ENCODE measurements at regions not wholly inside any gene's neighbourhood (a gene's known extent, or its start where the extent isn't known, plus 50 kb on each side); places are given as distances from the start of the nearest gene placed in this dataset.

DNA sequence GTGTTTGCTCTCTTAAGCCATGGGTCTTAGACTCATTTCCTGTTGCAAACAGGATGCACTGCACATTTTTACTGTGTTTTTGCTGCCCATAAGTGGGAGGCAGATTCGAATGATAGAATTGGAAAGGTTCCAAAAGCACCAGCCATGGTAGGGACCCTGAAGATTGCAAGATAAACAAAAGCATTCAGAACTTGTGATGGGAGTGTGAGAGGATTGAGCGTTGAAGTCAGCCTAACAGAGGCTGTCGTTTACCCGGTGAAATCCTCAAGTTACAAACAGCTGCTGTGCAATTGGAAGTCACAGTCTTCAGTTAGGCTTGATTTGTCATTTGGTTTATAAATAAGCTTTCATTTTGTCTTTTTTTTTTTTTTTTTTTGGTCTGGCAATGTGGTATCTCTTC, 192.7 kb upstream of the MKI67 start:
- no peak for DNase-seq

GRCh38 chr10:128322106-128322505, 195.9 kb upstream of the MKI67 start:
- no peak for DNase-seq

- DNase-seq, result no peak
These were observed 196.7 kb upstream of the MKI67 start for GRCh38 chr10:128322950-128323349.

GRCh38 chr10:128324058-128324827, 198.0 kb upstream of the MKI67 start:
- no peak for DNase-seq

DNA sequence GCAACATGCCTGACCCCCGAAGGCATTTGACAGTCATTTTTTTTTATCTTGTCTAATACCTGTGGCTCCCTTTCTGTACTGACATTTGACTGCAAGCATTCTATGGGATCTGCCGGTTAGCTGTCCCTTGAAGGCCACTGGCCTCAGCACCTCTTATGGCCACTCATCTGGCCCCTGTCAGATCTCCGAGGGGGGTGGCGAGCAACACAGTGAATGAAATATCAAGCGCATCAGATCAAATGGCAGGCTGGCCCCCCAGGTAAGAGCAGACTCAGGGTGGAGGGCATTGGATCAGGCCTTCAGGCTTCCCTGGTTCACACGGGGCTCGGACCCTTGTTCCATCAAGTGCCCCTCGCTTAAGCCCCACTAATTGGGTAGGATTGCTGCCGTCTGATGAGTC, 199.6 kb upstream of the MKI67 start:
- no peak for DNase-seq

GRCh38 chr10:128326251-128326650, 200.0 kb upstream of the MKI67 start:
- no peak for DNase-seq

DNA sequence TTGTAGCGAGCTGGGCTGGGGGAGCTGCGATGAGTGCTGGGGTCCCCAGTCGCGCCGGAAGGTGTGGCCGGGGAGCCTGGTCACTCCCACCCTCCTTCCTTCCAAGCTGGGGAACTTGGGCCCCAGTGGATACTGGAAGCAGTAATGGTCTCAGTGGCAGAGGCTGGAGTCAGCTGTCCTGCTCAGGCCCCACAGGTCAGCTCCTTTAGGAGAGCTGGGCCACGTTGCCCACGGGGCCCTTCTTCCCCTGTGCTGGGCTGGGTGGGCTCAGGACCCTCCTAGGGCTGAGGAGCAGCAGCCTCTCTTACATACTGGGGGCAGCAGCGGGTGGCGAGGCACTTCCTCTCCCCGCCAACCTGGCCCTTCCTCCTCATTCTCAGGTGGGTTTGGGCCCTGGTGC, 200.6 kb upstream of the MKI67 start:
- DNase-seq, result no peak

- no peak for DNase-seq
These were observed 210.2 kb upstream of the MKI67 start for GRCh38 chr10:128336401-128336800.

- no peak for DNase-seq
These were observed 211.7 kb upstream of the MKI67 start for GRCh38 chr10:128337860-128338378.

GRCh38 chr10:128338951-128339350, 212.7 kb upstream of the MKI67 start:
- DNase-seq, result no peak

GRCh38 chr10:128339753-128340152, 213.5 kb upstream of the MKI67 start:
- no peak for DNase-seq

DNA sequence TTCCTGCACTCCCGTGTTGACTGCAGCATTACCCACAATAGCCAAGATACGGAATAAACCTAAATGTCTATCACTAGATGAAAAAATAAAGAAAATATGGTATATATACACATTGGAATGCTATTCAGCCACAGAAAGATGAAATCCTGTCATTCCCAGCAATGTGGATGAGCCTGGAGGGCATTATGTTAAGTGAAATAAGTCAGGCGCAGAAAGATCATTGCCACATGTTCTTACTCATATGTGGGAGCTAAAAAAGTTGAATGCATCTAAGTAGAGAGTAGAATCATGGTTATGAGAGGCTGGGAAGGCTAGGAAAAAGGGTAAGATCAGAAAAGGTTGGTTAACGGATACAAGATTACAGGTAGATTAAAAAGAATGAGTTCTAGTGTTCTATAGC, 219.1 kb upstream of the MKI67 start:
- no peak for DNase-seq

DNA sequence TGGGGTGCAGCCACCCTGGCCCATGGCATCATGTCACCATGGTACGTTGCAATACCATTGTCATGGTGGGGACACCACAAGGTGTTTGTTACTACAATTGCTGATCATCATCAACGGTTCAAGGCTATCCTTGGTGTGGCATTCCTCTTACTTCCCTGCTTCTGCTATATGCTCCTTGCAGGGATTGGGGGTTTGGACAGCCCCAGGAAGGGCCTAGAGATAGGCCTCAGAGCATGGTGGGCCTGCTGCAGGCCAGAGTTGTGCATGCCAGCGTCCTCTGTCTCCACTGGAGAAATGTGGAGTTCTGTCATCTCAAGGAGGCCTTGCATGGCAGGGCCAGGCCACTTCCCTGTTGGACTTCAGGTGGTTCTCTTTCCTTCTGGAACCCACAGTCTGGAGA, 234.6 kb upstream of the MKI67 start:
- no peak for DNase-seq

- DNase-seq, result no peak
These were observed 235.3 kb upstream of the MKI67 start for GRCh38 chr10:128361487-128361886.

DNA sequence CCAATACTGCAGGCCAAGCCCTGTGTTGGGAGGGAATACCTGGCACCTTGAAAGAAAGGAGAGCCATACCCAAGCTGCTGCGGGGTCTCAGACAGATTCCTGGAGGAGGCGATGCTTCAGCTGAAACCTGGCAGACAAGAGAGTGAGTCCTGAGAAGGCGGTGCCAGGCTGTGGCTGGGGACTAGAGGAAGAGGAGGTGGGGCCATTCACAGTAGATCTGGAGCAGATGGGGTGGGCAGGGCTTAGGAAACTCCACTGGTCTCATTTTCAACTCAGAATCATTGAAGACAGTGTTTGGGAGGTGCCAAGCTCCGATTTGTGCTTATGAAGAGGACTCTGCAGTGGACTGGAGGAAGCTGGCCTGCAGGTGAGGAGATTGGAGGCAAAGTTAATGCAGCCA, 236.3 kb upstream of the MKI67 start:
- no peak for DNase-seq

GRCh38 chr10:128364631-128365030, 238.4 kb upstream of the MKI67 start:
- no peak for DNase-seq

DNA sequence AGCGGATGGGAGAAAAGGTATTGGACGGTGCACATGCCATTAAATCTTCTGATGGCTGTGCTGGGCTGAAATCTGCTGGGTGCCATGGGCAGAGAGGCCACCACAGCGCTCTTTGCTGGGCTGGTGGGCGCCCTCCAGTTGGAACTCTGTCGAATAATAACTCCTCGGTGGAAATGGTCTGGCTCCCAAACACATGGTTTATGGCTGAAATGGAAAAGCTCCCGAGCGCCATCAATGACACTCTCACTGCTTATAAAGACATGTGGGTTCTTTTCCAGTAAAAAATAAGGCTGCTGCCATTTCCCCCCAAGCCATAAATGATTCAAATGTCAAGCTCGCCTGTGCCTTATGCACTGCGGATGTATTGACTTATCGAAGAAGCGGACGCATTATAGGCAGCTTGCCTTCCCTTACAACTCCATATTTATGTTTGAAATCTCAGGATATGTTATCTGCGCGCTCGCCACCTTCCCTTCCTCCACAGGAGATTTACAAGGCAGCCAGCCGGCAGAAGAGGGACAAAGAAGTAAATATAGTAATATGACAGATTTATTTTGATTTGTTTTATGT, 239.0 kb upstream of the MKI67 start:
- DNase-seq, result no peak

DNA sequence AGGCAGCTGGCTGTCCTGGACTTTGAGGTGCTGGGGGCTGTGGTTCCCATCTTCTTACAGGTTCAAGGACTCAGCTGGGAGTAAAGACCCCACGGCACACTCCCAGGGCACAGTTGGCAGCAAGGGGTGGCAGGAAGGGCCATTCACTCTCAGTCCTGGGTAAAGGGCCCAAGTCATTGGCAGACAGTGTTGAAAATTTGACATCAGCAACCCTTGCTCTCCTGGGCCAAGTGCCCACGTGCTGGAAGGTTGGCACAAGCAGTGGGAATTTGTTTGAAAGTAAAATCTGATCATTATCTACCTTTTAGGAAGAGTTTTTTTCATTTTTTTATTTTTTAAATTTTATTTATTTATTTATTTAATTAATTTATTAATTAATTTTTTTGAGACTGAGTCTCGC, 241.6 kb upstream of the MKI67 start:
- no peak for DNase-seq

- no peak for DNase-seq
These were observed 243.0 kb upstream of the MKI67 start for GRCh38 chr10:128369101-128369650.

DNA sequence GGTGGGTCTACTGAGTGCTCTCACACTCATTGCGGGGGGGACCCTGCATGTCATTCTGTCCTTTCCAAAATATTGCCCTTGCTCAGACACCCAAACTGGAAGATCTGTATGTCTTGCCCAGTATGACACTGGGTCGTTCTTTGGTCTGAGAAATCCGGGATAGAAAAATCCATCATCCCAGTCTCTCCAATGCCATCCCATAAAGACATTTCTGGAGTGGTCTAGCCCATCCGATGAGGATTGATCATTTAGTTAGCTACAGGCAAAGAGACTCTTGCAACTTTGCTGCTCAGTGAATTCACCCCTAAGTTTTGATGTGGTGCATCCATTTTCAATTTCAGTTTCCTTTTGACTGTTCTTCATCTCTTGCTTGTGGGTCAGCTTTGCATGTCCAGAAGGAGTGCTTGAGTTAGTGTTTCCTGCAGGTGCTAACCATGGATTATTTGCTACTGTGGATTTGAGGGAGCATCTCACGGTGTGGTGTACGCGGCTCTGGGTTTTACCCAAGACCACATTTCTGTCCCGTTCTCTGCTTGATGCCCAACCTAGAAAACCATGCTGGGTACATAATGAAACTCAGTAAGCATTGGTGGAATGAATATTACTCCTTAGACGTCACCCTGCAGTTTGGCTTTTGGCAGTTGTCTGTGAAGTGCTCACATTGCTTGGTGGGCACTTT, 247.0 kb upstream of the MKI67 start:
- DNase-seq, result no peak

GRCh38 chr10:128373831-128374230, 247.6 kb upstream of the MKI67 start:
- DNase-seq, result no peak

DNA sequence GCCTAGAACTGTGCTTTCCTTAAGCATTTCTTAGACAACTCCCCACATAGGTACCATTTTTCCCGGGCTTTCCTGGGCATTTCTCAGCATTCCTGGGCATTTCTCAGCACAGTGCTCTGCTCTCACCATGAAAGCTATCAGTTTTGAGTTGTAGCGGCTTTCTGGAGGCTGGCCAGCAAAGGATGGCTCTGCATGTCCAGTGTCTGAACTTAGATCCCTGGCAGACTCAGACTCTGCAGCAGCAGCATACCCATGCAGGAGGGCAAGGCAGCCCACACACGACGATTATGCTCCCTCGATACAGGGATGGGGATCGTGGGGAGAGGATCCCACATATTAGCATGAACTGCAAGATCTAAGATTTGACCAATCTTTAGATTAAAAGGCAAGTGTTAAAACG, 248.9 kb upstream of the MKI67 start:
- DNase-seq, result no peak

DNA sequence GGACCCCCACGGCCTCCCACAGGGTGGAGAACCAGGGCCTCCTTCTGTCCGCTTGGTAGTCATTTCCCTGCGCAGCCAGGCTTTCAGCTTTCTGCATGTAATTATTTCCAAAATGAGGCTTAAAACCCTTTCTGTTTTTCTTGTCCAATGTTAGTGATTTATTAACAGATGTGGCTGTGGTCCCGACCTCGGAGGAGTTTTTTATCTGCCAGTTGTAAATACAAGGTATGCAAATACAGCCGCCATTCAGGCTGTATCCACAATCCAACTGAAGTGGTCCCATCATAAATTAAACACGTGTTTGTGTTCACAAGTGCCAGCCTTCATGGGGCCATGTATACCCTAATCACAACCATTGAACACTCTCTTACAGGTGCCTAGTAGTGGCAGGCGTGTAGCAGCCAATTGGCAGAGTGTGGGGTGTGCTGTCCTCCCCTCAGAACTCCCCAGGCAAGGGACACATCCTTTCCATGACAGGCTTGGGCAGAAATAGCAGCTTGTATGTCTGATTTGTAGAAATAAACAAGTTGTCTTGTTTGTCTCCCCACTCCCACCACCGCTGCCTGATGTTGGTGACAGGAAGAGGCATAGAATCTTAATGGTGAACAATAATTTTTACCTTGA, 251.3 kb upstream of the MKI67 start:
- no peak for DNase-seq
